ENCODE measurements at regions not wholly inside any gene's neighbourhood (a gene's known extent, or its start where the extent isn't known, plus 50 kb on each side); places are given as distances from the start of the nearest gene placed in this dataset.
A peak's percentile ranks its signal among the peaks of the same experiment; 100 is the strongest.

DNA sequence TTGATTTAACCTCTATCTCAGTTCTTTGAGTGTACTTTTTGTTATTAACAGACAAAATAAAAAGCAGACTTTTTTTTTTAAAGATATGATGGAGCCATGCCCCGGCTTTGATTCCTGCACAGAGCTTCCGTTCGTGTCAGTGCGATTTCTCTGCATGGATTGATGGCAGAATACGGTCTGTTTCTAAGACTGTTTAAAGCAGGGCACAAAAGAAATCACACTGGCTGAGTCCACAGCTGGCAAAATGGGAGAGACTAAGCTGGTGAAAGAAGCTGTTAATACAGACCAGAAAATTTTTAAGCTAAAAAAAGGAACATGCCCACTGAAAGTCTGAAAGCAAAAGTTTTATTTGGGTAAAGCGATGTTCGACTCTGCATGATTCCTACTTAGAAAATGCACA, 501.4 kb upstream of the WWC1 start:
- Mint-ChIP-seq H3K27ac (no peak overlapping the region), H3K27me3 (ENCODE audit: low read depth in 3 of 3) (peaks cover 0 to 1% (median 0%) of the 10 kb centered on the region in 3 donors), H3K36me3 (peaks cover 0 to 4% of the 10 kb centered on the region in 2 donors), H3K4me1 (peaks cover 23% of the 10 kb centered on the region), H3K4me3 (no peak overlapping the region), H3K9me3 (peaks cover 0 to 7% (median 2%) of the 10 kb centered on the region in 7 donors)
- H3K9me3 ChIP-seq (replicated peaks in 1 of 2; ENCODE audit: control insufficient read depth in 1 of 2, insufficient read depth in 1 of 2, low read length in 2 of 2), result no peaks in the 10 kb centered on the region
- no peaks in the 10 kb centered on the region for H4K20me1 ChIP-seq (ENCODE audit: insufficient read depth, low read length)
- intact Hi-C loops (cut with micrococcal nuclease), result no loop called here
- TF ChIP-seq, protein P1, sequence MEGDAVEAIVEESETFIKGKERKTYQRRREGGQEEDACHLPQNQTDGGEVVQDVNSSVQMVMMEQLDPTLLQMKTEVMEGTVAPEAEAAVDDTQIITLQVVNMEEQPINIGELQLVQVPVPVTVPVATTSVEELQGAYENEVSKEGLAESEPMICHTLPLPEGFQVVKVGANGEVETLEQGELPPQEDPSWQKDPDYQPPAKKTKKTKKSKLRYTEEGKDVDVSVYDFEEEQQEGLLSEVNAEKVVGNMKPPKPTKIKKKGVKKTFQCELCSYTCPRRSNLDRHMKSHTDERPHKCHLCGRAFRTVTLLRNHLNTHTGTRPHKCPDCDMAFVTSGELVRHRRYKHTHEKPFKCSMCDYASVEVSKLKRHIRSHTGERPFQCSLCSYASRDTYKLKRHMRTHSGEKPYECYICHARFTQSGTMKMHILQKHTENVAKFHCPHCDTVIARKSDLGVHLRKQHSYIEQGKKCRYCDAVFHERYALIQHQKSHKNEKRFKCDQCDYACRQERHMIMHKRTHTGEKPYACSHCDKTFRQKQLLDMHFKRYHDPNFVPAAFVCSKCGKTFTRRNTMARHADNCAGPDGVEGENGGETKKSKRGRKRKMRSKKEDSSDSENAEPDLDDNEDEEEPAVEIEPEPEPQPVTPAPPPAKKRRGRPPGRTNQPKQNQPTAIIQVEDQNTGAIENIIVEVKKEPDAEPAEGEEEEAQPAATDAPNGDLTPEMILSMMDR (IDR thresholded peaks at IDR 0.05), result no peak
- H2AFZ ChIP-seq (ENCODE audit: insufficient read depth, low read depth, low read length, poor library complexity, severe bottlenecking), result no peak overlapping the region
- H3K27me3 ChIP-seq (ENCODE audit: control insufficient read depth in 2 of 2, insufficient read depth in 2 of 2, low read length in 2 of 2), result no peaks in the 10 kb centered on the region
- H3K79me2 ChIP-seq (ENCODE audit: insufficient read depth, low read length), result no peaks in the 10 kb centered on the region
- no peak overlapping the region for H3K9ac ChIP-seq (ENCODE audit: insufficient read depth, low read length, poor library complexity, severe bottlenecking)
- no peak overlapping the region for H3K27ac ChIP-seq (ENCODE audit: low read depth in 1 of 2, low read length in 2 of 2)
- WGBS (ENCODE audit: insufficient coverage), result 95% methylated on average over 5 of the region's 7 CpGs
- no peak overlapping the region for H3K4me2 ChIP-seq (replicated peaks; ENCODE audit: extremely low read depth, low read length, poor library complexity, severe bottlenecking)
- H3K4me3 ChIP-seq (replicated peaks in 1 of 3; ENCODE audit: low read depth in 2 of 3, low read length in 3 of 3), result no peak overlapping the region
- peaks cover 34 to 35% of the 10 kb centered on the region in 2 donors for H3K4me1 ChIP-seq (ENCODE audit: control insufficient read depth in 1 of 2, insufficient read depth in 2 of 2, low read length in 2 of 2)
- no peaks in the 10 kb centered on the region for H3K36me3 ChIP-seq (replicated peaks in 1 of 2; ENCODE audit: control insufficient read depth in 1 of 2, insufficient read depth in 2 of 2, low read length in 2 of 2)
- DNase-seq, result no peak

DNA sequence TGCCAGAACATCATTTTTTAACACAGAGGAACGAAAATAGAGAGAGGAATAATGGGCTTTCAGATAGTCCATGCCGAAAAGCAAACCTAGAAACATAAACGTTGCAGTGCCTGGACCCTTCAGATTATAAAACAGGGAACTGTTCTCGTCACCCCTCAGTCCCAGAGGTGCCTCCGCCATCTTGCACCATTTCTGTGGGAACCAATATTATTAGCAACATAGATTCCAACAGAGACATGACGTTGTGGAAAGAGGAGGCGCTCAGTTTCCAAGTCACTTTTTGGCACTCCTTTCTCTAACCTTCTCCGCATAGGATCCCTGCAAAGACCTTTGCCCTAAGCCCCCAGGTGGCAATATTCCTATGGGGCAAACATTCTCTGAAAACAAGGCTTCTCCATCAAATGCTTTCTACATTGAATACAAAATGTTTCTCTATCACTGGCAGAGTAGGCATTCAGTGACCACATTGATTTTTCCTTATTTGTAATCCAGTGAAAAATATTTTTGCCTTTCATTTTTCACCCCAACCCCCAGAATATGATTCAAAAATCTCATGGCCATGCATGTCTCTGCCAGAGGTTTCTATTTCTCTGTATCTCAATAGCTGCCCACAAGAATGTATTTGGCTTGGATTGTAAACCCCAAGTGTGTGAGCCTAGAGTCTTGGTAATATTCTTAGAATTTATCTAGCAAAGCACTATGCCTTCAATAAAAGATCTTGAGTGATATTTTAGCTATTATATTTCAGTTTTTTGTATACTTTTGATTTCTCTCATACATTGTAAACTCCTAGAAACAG, 500.8 kb upstream of the WWC1 start:
- 100% methylated on average over 5 of the region's 8 CpGs for WGBS (ENCODE audit: insufficient coverage)
- H2AFZ ChIP-seq (ENCODE audit: insufficient read depth, low read depth, low read length, poor library complexity, severe bottlenecking), result no peak overlapping the region

More for the DNA sequence above, 500.8 kb upstream of the WWC1 start:
- intact Hi-C loops (cut with micrococcal nuclease), result no loop called here
- Mint-ChIP-seq H3K27me3 (ENCODE audit: low read depth in 3 of 3) (peaks cover 0 to 1% (median 0%) of the 10 kb centered on the region in 3 donors), H3K9me3 (peaks cover 0 to 7% (median 1%) of the 10 kb centered on the region in 7 donors), H3K4me3 (no peak overlapping the region), H3K36me3 (peaks cover 0 to 4% of the 10 kb centered on the region in 2 donors), H3K27ac (peak overlapping the region in 1 of 7 donors; percentile 5), H3K4me1 (peaks cover 17% of the 10 kb centered on the region)
- Histone ChIP-seq H3K27ac (ENCODE audit: low read depth in 1 of 2, low read length in 2 of 2) (no peak overlapping the region), H3K27me3 (ENCODE audit: control insufficient read depth in 2 of 2, insufficient read depth in 2 of 2, low read length in 2 of 2) (no peaks in the 10 kb centered on the region), H3K36me3 (replicated peaks in 1 of 2; ENCODE audit: control insufficient read depth in 1 of 2, insufficient read depth in 2 of 2, low read length in 2 of 2) (no peaks in the 10 kb centered on the region), H3K9me3 (replicated peaks in 1 of 2; ENCODE audit: control insufficient read depth in 1 of 2, insufficient read depth in 1 of 2, low read length in 2 of 2) (no peaks in the 10 kb centered on the region), H4K20me1 (ENCODE audit: insufficient read depth, low read length) (no peaks in the 10 kb centered on the region), H3K9ac (ENCODE audit: insufficient read depth, low read length, poor library complexity, severe bottlenecking) (no peak overlapping the region), H3K4me3 (replicated peaks in 1 of 3; ENCODE audit: low read depth in 2 of 3, low read length in 3 of 3) (no peak overlapping the region), H3K4me2 (replicated peaks; ENCODE audit: extremely low read depth, low read length, poor library complexity, severe bottlenecking) (no peak overlapping the region), H3K4me1 (ENCODE audit: control insufficient read depth in 1 of 2, insufficient read depth in 2 of 2, low read length in 2 of 2) (peaks cover 28 to 30% of the 10 kb centered on the region in 2 donors), H3K79me2 (ENCODE audit: insufficient read depth, low read length) (no peaks in the 10 kb centered on the region)
- TF ChIP-seq, protein P1 (IDR thresholded peaks at IDR 0.05), result no peak
- DNase-seq, result no peak

All from CD14-positive monocyte (primary cell).